Esophagus squamous epithelium (tissue), 5 donors: ENCODE measurements at regions not wholly inside any gene's neighbourhood (a gene's known extent, or its start where the extent isn't known, plus 50 kb on each side); places are given as distances from the start of the nearest gene placed in this dataset.
A peak's percentile ranks its signal among the peaks of the same experiment; 100 is the strongest.

Experiments used
- DNase-seq: peaks from one replicate; lab custom pipeline; 2025; lab: John Stamatoyannopoulos, UW
- H3K27ac ChIP-seq, 4 donors: fragments of 200-600 bp; sonication (generic); one replicate each; pipeline ENCODE4 v1.5.1; 2016 to 2019; ENCODE audit warnings: mild to moderate bottlenecking in 1 of 4
- H3K27me3 ChIP-seq, 4 donors: fragments of 200-600 bp; sonication (generic); 1 replicate in 3 of 4; 2 replicates in 1 of 4; pipeline versions ENCODE4 v1.5.1 to v1.6.0; 2017 to 2021; ENCODE audit warnings: antibody characterized with exemption in 1 of 4
- H3K36me3 ChIP-seq, 3 donors: fragments of 200-600 bp; sonication (generic); one replicate each; pipeline ENCODE4 v1.5.1; 2016 to 2019
- H3K4me1 ChIP-seq, 3 donors: fragments of 200-600 bp; sonication (generic); one replicate each; pipeline ENCODE4 v1.5.1; 2017 to 2019
- H3K4me3 ChIP-seq, 4 donors: fragments of 200-600 bp; sonication (generic); 1 replicate in 3 of 4; 2 replicates in 1 of 4; pipeline ENCODE4 v1.5.1; 2016 to 2019; ENCODE audit warnings: mild to moderate bottlenecking in 2 of 4, moderate library complexity in 1 of 4
- H3K9me3 ChIP-seq, 3 donors: fragments of 200-600 bp; sonication (generic); one replicate each; pipeline ENCODE4 v1.5.1; 2016 to 2019
- CTCF ChIP-seq, 6 experiments: fragments of 450-650 bp in 4 of 6; fragments of 200-600 bp in 2 of 6; sonication (generic) in 2 of 6; IDR thresholded peaks; one replicate each; pipeline ENCODE4 v1.5.1; 2016 to 2019; ENCODE audit warnings: antibody characterized with exemption in 6 of 6, mild to moderate bottlenecking in 4 of 6, moderate library complexity in 4 of 6
- POLR2A ChIP-seq, 4 donors: fragments of 450-650 bp; IDR thresholded peaks; one replicate each; pipeline ENCODE4 v1.6.1; 2017; ENCODE audit warnings: antibody characterized with exemption in 4 of 4, mild to moderate bottlenecking in 4 of 4, moderate library complexity in 3 of 4
- WGBS, 2 donors: methylation state at CpG; one replicate each; pipeline ENCODE4 v1.1.5; 2018; 5-methylcytosine and 5-hydroxymethylcytosine counted together
- intact Hi-C: fragments of 100-400 bp; cut with DNase I; formaldehyde crosslinking; loops from one replicate; pipeline ENCODE4 v1.15.0; 2022
- donor health status: DM: yes; HTN: yes; CAD: no.

- DNase-seq, result no peak
- no peak overlapping the region for H3K27ac ChIP-seq
- TF ChIP-seq POLR2A (IDR thresholded peaks at IDR 0.05) (no peak), CTCF (IDR thresholded peaks at IDR 0.05) (no peak)
- H3K4me1 ChIP-seq, result peaks cover 7 to 27% (median 14%) of the 10 kb centered on the region in 3 donors
- WGBS, 2 donors, result 91 to 95% methylated on average over 3 to 5 of the region's 5 CpGs
- H3K9me3 ChIP-seq, result no peaks in the 10 kb centered on the region
- H3K4me3 ChIP-seq, result no peak overlapping the region
- no peaks in the 10 kb centered on the region for H3K36me3 ChIP-seq
- intact Hi-C loops, result no loop called here
- no peaks in the 10 kb centered on the region for H3K27me3 ChIP-seq
Observed at GRCh38 chr10:124342821-124343170, 75.9 kb downstream of the OAT start.

- DNase-seq, result no peak
- Histone ChIP-seq H3K27ac (no peak overlapping the region), H3K9me3 (no peaks in the 10 kb centered on the region), H3K4me1 (peaks cover 7 to 27% (median 14%) of the 10 kb centered on the region in 3 donors), H3K36me3 (no peaks in the 10 kb centered on the region), H3K4me3 (no peak overlapping the region), H3K27me3 (no peaks in the 10 kb centered on the region)
- intact Hi-C loops, result no loop called here
- WGBS, 2 donors, result 95 to 98% methylated on average over 5 to 9 of the region's 15 CpGs
- TF ChIP-seq CTCF (IDR thresholded peaks at IDR 0.05) (no peak), POLR2A (IDR thresholded peaks at IDR 0.05) (no peak)
Observed at GRCh38 chr10:124342136-124342820, 76.4 kb downstream of the OAT start.

GRCh38 chr10:124341768-124342135 lies 77.0 kb downstream of the OAT start:
- peak overlapping the region in 1 of 4 donors; percentile 48 for H3K27ac ChIP-seq
- DNase-seq, result no peak

GRCh38 chr10:124340033-124340760 lies 78.5 kb downstream of the OAT start:
- no peak for DNase-seq

More at GRCh38 chr10:124341768-124342135, 77.0 kb downstream of the OAT start:
- H3K4me1 ChIP-seq, result peaks cover 7 to 27% (median 14%) of the 10 kb centered on the region in 3 donors
- no peaks in the 10 kb centered on the region for H3K9me3 ChIP-seq
- 64 to 78% methylated on average over 3 of the region's 3 CpGs for WGBS, 2 donors
- no peak overlapping the region for H3K4me3 ChIP-seq
- intact Hi-C loops, result no loop called here
- TF ChIP-seq POLR2A (IDR thresholded peaks at IDR 0.05), result no peak
- no peak for TF ChIP-seq CTCF (IDR thresholded peaks at IDR 0.05)
- no peaks in the 10 kb centered on the region for H3K27me3 ChIP-seq
- no peaks in the 10 kb centered on the region for H3K36me3 ChIP-seq

GRCh38 chr10:124339119-124340032 lies 79.3 kb downstream of the OAT start:
- H3K9me3 ChIP-seq, result no peaks in the 10 kb centered on the region
- intact Hi-C loops, result no loop called here
- peak overlapping the region in 1 of 4 donors; percentile 38 for H3K27ac ChIP-seq
- H3K36me3 ChIP-seq, result no peaks in the 10 kb centered on the region
- H3K27me3 ChIP-seq, result no peaks in the 10 kb centered on the region
- 83 to 86% methylated on average over 7 to 8 of the region's 16 CpGs for WGBS, 2 donors
- H3K4me3 ChIP-seq, result no peak overlapping the region
- peaks cover 7 to 27% (median 14%) of the 10 kb centered on the region in 3 donors for H3K4me1 ChIP-seq
- no peak for DNase-seq
- TF ChIP-seq CTCF (IDR thresholded peaks at IDR 0.05), result no peak
- TF ChIP-seq POLR2A (IDR thresholded peaks at IDR 0.05), result no peak

More at GRCh38 chr10:124340033-124340760, 78.5 kb downstream of the OAT start:
- intact Hi-C loops, result no loop called here
- Histone ChIP-seq H3K4me3 (no peak overlapping the region), H3K36me3 (no peaks in the 10 kb centered on the region), H3K27me3 (no peaks in the 10 kb centered on the region), H3K4me1 (peaks cover 7 to 27% (median 14%) of the 10 kb centered on the region in 3 donors), H3K9me3 (no peaks in the 10 kb centered on the region), H3K27ac (peak overlapping the region in 2 of 4 donors; percentile 32 to 62)
- WGBS, 2 donors, result 62 to 73% methylated on average over 4 to 8 of the region's 10 CpGs
- no peak for TF ChIP-seq POLR2A (IDR thresholded peaks at IDR 0.05)
